ENCODE measurements at regions not wholly inside any gene's neighbourhood (a gene's known extent, or its start where the extent isn't known, plus 50 kb on each side); places are given as distances from the start of the nearest gene placed in this dataset.
A peak's percentile ranks its signal among the peaks of the same experiment; 100 is the strongest.

DNA sequence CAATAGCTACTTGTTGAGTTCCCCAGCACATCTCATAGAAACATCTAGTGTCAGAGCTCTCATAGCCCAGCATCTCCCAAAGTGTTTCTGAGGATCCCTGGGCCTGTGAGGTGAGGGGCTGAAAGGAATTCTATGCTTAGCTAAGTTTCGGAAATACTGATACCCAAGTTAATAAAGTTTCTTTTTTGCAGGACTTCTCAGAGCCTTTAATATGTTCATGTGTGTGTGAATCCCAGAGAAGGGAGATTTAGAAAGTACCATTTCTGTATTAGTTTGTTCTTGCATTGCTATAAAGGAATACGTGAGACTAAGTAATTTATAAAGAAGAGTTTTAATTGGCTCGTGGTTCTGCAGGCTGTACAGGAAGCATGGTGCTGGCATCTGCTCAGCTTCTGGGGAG is 211.2 kb downstream of the TSN start:
- Histone ChIP-seq H3K4me1 (ENCODE audit: control insufficient read depth in 3 of 3, insufficient read depth in 3 of 3, low read length in 3 of 3) (peaks cover 0 to 3% (median 0%) of the 10 kb centered on the region in 3 donors), H3K4me3 (ENCODE audit: low read length in 3 of 3) (no peak overlapping the region), H3K9ac (ENCODE audit: low read depth in 1 of 3, low read length in 3 of 3) (no peak overlapping the region), H3K9me3 (ENCODE audit: control insufficient read depth in 3 of 3, low read length in 3 of 3) (no peaks in the 10 kb centered on the region), H3K27me3 (ENCODE audit: control insufficient read depth in 3 of 3, insufficient read depth in 3 of 3, low read length in 3 of 3) (no peaks in the 10 kb centered on the region), H3K36me3 (ENCODE audit: control insufficient read depth in 3 of 3, insufficient read depth in 3 of 3, low read length in 3 of 3) (no peaks in the 10 kb centered on the region), H3K27ac (ENCODE audit: low read depth, low read length) (no peak overlapping the region)

GRCh38 chr2:121969166-121969565 is 213.7 kb downstream of the TSN start:
- Histone ChIP-seq H3K9ac (ENCODE audit: low read depth in 1 of 3, low read length in 3 of 3) (no peak overlapping the region), H3K36me3 (ENCODE audit: control insufficient read depth in 3 of 3, insufficient read depth in 3 of 3, low read length in 3 of 3) (no peaks in the 10 kb centered on the region), H3K9me3 (ENCODE audit: control insufficient read depth in 3 of 3, low read length in 3 of 3) (no peaks in the 10 kb centered on the region), H3K27ac (ENCODE audit: low read depth, low read length) (no peak overlapping the region), H3K27me3 (ENCODE audit: control insufficient read depth in 3 of 3, insufficient read depth in 3 of 3, low read length in 3 of 3) (peaks cover 0 to 4% (median 2%) of the 10 kb centered on the region in 3 donors), H3K4me3 (ENCODE audit: low read length in 3 of 3) (no peak overlapping the region), H3K4me1 (ENCODE audit: control insufficient read depth in 3 of 3, insufficient read depth in 3 of 3, low read length in 3 of 3) (peaks cover 0 to 3% (median 0%) of the 10 kb centered on the region in 3 donors)

GRCh38 chr2:121969766-121970639 is 214.6 kb downstream of the TSN start:
- Histone ChIP-seq H3K9me3 (ENCODE audit: control insufficient read depth in 3 of 3, low read length in 3 of 3) (no peaks in the 10 kb centered on the region), H3K4me3 (ENCODE audit: low read length in 3 of 3) (no peak overlapping the region), H3K27ac (ENCODE audit: low read depth, low read length) (no peak overlapping the region), H3K9ac (ENCODE audit: low read depth in 1 of 3, low read length in 3 of 3) (no peak overlapping the region), H3K36me3 (ENCODE audit: control insufficient read depth in 3 of 3, insufficient read depth in 3 of 3, low read length in 3 of 3) (no peaks in the 10 kb centered on the region), H3K4me1 (ENCODE audit: control insufficient read depth in 3 of 3, insufficient read depth in 3 of 3, low read length in 3 of 3) (peaks cover 0 to 5% (median 2%) of the 10 kb centered on the region in 3 donors), H3K27me3 (ENCODE audit: control insufficient read depth in 3 of 3, insufficient read depth in 3 of 3, low read length in 3 of 3) (peaks cover 0 to 4% (median 2%) of the 10 kb centered on the region in 3 donors)

- H3K9ac ChIP-seq (ENCODE audit: low read depth in 1 of 3, low read length in 3 of 3) = no peak overlapping the region
- H3K27ac ChIP-seq (ENCODE audit: low read depth, low read length) = no peak overlapping the region
- peaks cover 2 to 11% (median 10%) of the 10 kb centered on the region in 3 donors for H3K4me1 ChIP-seq (ENCODE audit: control insufficient read depth in 3 of 3, insufficient read depth in 3 of 3, low read length in 3 of 3)
- H3K27me3 ChIP-seq (ENCODE audit: control insufficient read depth in 3 of 3, insufficient read depth in 3 of 3, low read length in 3 of 3) = peaks cover 0 to 4% (median 2%) of the 10 kb centered on the region in 3 donors
- no peaks in the 10 kb centered on the region for H3K36me3 ChIP-seq (ENCODE audit: control insufficient read depth in 3 of 3, insufficient read depth in 3 of 3, low read length in 3 of 3)
- H3K4me3 ChIP-seq (ENCODE audit: low read length in 3 of 3) = no peak overlapping the region
- no peaks in the 10 kb centered on the region for H3K9me3 ChIP-seq (ENCODE audit: control insufficient read depth in 3 of 3, low read length in 3 of 3)
Observed at GRCh38 chr2:121972203-121972602, 216.8 kb downstream of the TSN start.

GRCh38 chr2:121974897-121975661 is 219.6 kb downstream of the TSN start:
- no peak overlapping the region for H3K27ac ChIP-seq (ENCODE audit: low read depth, low read length)
- no peaks in the 10 kb centered on the region for H3K9me3 ChIP-seq (ENCODE audit: control insufficient read depth in 3 of 3, low read length in 3 of 3)
- peak overlapping the region in 2 of 3 donors; percentile 39 to 40 for H3K9ac ChIP-seq (ENCODE audit: low read depth in 1 of 3, low read length in 3 of 3)
- peaks cover 2 to 10% (median 8%) of the 10 kb centered on the region in 3 donors for H3K4me1 ChIP-seq (ENCODE audit: control insufficient read depth in 3 of 3, insufficient read depth in 3 of 3, low read length in 3 of 3)
- H3K36me3 ChIP-seq (ENCODE audit: control insufficient read depth in 3 of 3, insufficient read depth in 3 of 3, low read length in 3 of 3) = no peaks in the 10 kb centered on the region
- H3K4me3 ChIP-seq (ENCODE audit: low read length in 3 of 3) = peak overlapping the region; percentile 66 to 77 (median 75)
- H3K27me3 ChIP-seq (ENCODE audit: control insufficient read depth in 3 of 3, insufficient read depth in 3 of 3, low read length in 3 of 3) = peaks cover 0 to 4% (median 2%) of the 10 kb centered on the region in 3 donors

DNA sequence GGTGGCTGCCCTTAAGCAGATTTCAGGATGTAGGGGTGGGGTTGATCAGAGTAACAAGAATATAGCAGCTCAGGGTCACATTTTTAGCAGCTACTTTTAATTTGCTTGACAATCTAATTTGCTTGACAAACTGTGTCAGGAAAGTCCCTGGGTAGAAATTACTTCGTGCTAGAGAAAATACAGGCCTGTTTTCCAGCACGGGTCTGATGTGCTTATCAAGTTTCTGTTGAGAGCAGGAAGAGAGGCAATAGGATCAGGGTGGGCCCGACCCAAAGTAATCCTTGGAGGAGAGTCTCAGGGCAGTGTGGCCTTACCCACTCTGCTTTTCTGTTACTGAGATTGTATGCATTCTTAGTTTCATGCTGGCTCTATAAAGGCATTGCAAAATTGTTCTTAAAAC is 221.5 kb downstream of the TSN start:
- Histone ChIP-seq H3K9me3 (ENCODE audit: control insufficient read depth in 3 of 3, low read length in 3 of 3) (no peaks in the 10 kb centered on the region), H3K27me3 (ENCODE audit: control insufficient read depth in 3 of 3, insufficient read depth in 3 of 3, low read length in 3 of 3) (peaks cover 0 to 4% (median 2%) of the 10 kb centered on the region in 3 donors), H3K36me3 (ENCODE audit: control insufficient read depth in 3 of 3, insufficient read depth in 3 of 3, low read length in 3 of 3) (no peaks in the 10 kb centered on the region), H3K27ac (ENCODE audit: low read depth, low read length) (no peak overlapping the region), H3K4me3 (ENCODE audit: low read length in 3 of 3) (no peak overlapping the region), H3K9ac (ENCODE audit: low read depth in 1 of 3, low read length in 3 of 3) (no peak overlapping the region), H3K4me1 (ENCODE audit: control insufficient read depth in 3 of 3, insufficient read depth in 3 of 3, low read length in 3 of 3) (peaks cover 2 to 10% (median 8%) of the 10 kb centered on the region in 3 donors)

GRCh38 chr2:121977326-121977725 is 221.9 kb downstream of the TSN start:
- Histone ChIP-seq H3K4me3 (ENCODE audit: low read length in 3 of 3) (no peak overlapping the region), H3K36me3 (ENCODE audit: control insufficient read depth in 3 of 3, insufficient read depth in 3 of 3, low read length in 3 of 3) (no peaks in the 10 kb centered on the region), H3K4me1 (ENCODE audit: control insufficient read depth in 3 of 3, insufficient read depth in 3 of 3, low read length in 3 of 3) (peaks cover 2 to 10% (median 8%) of the 10 kb centered on the region in 3 donors), H3K9me3 (ENCODE audit: control insufficient read depth in 3 of 3, low read length in 3 of 3) (no peaks in the 10 kb centered on the region), H3K27me3 (ENCODE audit: control insufficient read depth in 3 of 3, insufficient read depth in 3 of 3, low read length in 3 of 3) (peaks cover 0 to 4% (median 2%) of the 10 kb centered on the region in 3 donors), H3K9ac (ENCODE audit: low read depth in 1 of 3, low read length in 3 of 3) (no peak overlapping the region), H3K27ac (ENCODE audit: low read depth, low read length) (no peak overlapping the region)

DNA sequence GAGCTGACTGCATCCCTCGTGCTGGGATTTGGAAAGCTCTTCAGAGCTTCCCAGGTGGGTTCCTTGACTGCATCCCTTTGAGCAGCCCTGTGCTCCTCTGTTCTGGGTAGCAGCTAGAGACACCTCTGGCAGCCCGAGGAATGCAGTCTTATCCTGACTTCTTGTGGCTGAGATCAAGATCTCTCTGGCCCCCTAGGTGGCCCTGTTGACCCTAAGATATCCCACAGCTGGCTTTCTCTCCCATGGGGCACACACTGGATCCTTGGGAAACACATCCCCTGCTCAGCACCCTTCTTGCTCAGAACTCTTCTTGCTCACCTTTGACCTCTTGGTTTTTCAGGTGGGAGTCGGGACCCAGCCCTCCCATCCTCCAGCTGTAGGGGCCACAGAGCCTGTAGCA is 237.2 kb downstream of the TSN start:
- Histone ChIP-seq H3K27me3 (ENCODE audit: control insufficient read depth in 3 of 3, insufficient read depth in 3 of 3, low read length in 3 of 3) (no peaks in the 10 kb centered on the region), H3K4me1 (ENCODE audit: control insufficient read depth in 3 of 3, insufficient read depth in 3 of 3, low read length in 3 of 3) (no peaks in the 10 kb centered on the region), H3K36me3 (ENCODE audit: control insufficient read depth in 3 of 3, insufficient read depth in 3 of 3, low read length in 3 of 3) (no peaks in the 10 kb centered on the region), H3K9ac (ENCODE audit: low read depth in 1 of 3, low read length in 3 of 3) (no peak overlapping the region), H3K27ac (ENCODE audit: low read depth, low read length) (no peak overlapping the region), H3K4me3 (ENCODE audit: low read length in 3 of 3) (no peak overlapping the region), H3K9me3 (ENCODE audit: control insufficient read depth in 3 of 3, low read length in 3 of 3) (no peaks in the 10 kb centered on the region)

GRCh38 chr2:121993682-121994081 is 238.2 kb downstream of the TSN start:
- H3K27ac ChIP-seq (ENCODE audit: low read depth, low read length) = no peak overlapping the region
- no peak overlapping the region for H3K4me3 ChIP-seq (ENCODE audit: low read length in 3 of 3)
- H3K4me1 ChIP-seq (ENCODE audit: control insufficient read depth in 3 of 3, insufficient read depth in 3 of 3, low read length in 3 of 3) = no peaks in the 10 kb centered on the region
- H3K9me3 ChIP-seq (ENCODE audit: control insufficient read depth in 3 of 3, low read length in 3 of 3) = no peaks in the 10 kb centered on the region
- no peaks in the 10 kb centered on the region for H3K27me3 ChIP-seq (ENCODE audit: control insufficient read depth in 3 of 3, insufficient read depth in 3 of 3, low read length in 3 of 3)
- no peaks in the 10 kb centered on the region for H3K36me3 ChIP-seq (ENCODE audit: control insufficient read depth in 3 of 3, insufficient read depth in 3 of 3, low read length in 3 of 3)
- no peak overlapping the region for H3K9ac ChIP-seq (ENCODE audit: low read depth in 1 of 3, low read length in 3 of 3)

Measured in skeletal muscle tissue (tissue), 3 donors.